GM03348 (cell line): ENCODE measurements at regions not wholly inside any gene's neighbourhood (a gene's known extent, or its start where the extent isn't known, plus 50 kb on each side); places are given as distances from the start of the nearest gene placed in this dataset.
"Not testable (repeated sequence)": the region's sequence is repeated elsewhere in the genome, so short reads cannot be mapped to it uniquely, and the experiment has no call there.

Experiments used
- DNase-seq: peaks from one replicate; pipeline ENCODE4 v3.0.0; 2012; ENCODE audit warnings: low spot score

GRCh38 chr5:103908336-103909080 lies 345.9 kb upstream of the NUDT12 start:
- no peak for DNase-seq

GRCh38 chr5:103907001-103907400 lies 344.4 kb upstream of the NUDT12 start:
- no peak for DNase-seq

GRCh38 chr5:103904651-103905050 lies 342.1 kb upstream of the NUDT12 start:
- DNase-seq = no peak

GRCh38 chr5:103902893-103903292 lies 340.3 kb upstream of the NUDT12 start:
- DNase-seq = no peak

- DNase-seq = no peak
These were observed 339.3 kb upstream of the NUDT12 start for GRCh38 chr5:103901885-103902284.

GRCh38 chr5:103896593-103896992 lies 334.0 kb upstream of the NUDT12 start:
- DNase-seq = no peak

- no peak for DNase-seq
These were observed 333.1 kb upstream of the NUDT12 start for GRCh38 chr5:103895738-103896137.

- peak; percentile 56 for DNase-seq
These were observed 332.3 kb upstream of the NUDT12 start for GRCh38 chr5:103894882-103895281.

GRCh38 chr5:103891151-103891550 lies 328.6 kb upstream of the NUDT12 start:
- peak; percentile 26 for DNase-seq

- DNase-seq = no peak
These were observed 327.7 kb upstream of the NUDT12 start for GRCh38 chr5:103890313-103890712.

- DNase-seq = no peak
These were observed 327.1 kb upstream of the NUDT12 start for GRCh38 chr5:103889500-103890209.

GRCh38 chr5:103886826-103887225 lies 324.2 kb upstream of the NUDT12 start:
- no peak for DNase-seq

- no peak for DNase-seq
These were observed 320.6 kb upstream of the NUDT12 start for GRCh38 chr5:103883143-103883542.

- DNase-seq = no peak
These were observed 319.0 kb upstream of the NUDT12 start for GRCh38 chr5:103881560-103881959.

- DNase-seq = no peak
These were observed 305.4 kb upstream of the NUDT12 start for GRCh38 chr5:103867857-103868598.

GRCh38 chr5:103866169-103866568 lies 303.6 kb upstream of the NUDT12 start:
- DNase-seq = peak; percentile 58

GRCh38 chr5:103862398-103862797 lies 299.8 kb upstream of the NUDT12 start:
- no peak for DNase-seq

GRCh38 chr5:103860327-103860726 lies 297.7 kb upstream of the NUDT12 start:
- no peak for DNase-seq

- DNase-seq = not testable (repeated sequence)
These were observed 295.8 kb upstream of the NUDT12 start for GRCh38 chr5:103858367-103858766.

GRCh38 chr5:103851091-103851490 lies 288.5 kb upstream of the NUDT12 start:
- DNase-seq = no peak

- DNase-seq = peak; percentile 61
These were observed 287.3 kb upstream of the NUDT12 start for GRCh38 chr5:103849934-103850333.

- peak; percentile 47 for DNase-seq
These were observed 284.5 kb upstream of the NUDT12 start for GRCh38 chr5:103847060-103847459.

- DNase-seq = no peak
These were observed 280.3 kb upstream of the NUDT12 start for GRCh38 chr5:103842936-103843335.
